ENCODE measurements at regions not wholly inside any gene's neighbourhood (a gene's known extent, or its start where the extent isn't known, plus 50 kb on each side); places are given as distances from the start of the nearest gene placed in this dataset.

DNA sequence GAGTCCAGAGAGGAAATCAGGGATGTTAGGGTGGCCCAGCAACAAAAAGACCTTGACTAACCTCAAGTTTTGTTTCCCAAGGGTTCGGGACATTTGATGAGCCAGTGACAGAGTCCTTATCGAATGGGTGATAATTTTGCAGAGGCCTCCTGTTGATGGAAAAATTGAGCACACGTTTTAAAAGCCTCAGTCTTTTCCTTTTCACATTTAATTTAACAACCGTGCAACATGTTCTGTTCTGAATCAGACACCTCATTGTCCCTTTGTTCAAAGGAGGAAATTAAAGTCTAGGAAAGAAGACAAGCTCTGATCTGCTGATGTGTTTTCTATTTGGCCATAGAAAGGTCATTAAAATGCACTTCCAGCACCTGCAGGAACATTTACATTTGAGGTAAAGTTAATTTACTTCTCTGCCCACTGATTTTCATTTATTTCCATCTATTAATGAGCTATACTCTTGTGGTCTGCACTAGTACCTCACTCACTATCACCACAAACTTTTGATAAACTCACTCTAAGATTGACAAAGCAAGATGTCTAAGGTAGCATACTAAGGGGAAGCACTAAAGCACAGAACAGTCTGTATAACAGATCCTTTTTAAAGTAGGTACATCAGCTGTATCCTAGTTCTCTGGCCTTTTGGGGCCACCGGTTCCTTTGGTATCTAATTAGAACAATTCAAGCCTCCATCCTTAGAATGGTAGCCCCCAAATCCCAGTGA, 147.0 kb downstream of the RPAP3 start (continued):
- TF ChIP-seq, protein P1, sequence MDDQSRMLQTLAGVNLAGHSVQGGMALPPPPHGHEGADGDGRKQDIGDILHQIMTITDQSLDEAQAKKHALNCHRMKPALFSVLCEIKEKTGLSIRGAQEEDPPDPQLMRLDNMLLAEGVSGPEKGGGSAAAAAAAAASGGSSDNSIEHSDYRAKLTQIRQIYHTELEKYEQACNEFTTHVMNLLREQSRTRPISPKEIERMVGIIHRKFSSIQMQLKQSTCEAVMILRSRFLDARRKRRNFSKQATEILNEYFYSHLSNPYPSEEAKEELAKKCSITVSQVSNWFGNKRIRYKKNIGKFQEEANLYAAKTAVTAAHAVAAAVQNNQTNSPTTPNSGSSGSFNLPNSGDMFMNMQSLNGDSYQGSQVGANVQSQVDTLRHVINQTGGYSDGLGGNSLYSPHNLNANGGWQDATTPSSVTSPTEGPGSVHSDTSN (CRISPR knock-in tag; IDR thresholded peaks at IDR 0.05; ENCODE audit: borderline replicate concordance), result no peak
- TF ChIP-seq, protein P2, sequence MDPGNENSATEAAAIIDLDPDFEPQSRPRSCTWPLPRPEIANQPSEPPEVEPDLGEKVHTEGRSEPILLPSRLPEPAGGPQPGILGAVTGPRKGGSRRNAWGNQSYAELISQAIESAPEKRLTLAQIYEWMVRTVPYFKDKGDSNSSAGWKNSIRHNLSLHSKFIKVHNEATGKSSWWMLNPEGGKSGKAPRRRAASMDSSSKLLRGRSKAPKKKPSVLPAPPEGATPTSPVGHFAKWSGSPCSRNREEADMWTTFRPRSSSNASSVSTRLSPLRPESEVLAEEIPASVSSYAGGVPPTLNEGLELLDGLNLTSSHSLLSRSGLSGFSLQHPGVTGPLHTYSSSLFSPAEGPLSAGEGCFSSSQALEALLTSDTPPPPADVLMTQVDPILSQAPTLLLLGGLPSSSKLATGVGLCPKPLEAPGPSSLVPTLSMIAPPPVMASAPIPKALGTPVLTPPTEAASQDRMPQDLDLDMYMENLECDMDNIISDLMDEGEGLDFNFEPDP (CRISPR knock-in tag; conservative IDR thresholded peaks at IDR 0.05), result no peak
- no peak for TF ChIP-seq JARID2 (CRISPR knock-in tag; IDR thresholded peaks at IDR 0.05; ENCODE audit: insufficient replicate concordance)
- TF ChIP-seq EED (CRISPR knock-in tag; IDR thresholded peaks at IDR 0.05), result no peak
- TF ChIP-seq MZF1 (CRISPR knock-in tag; IDR thresholded peaks at IDR 0.05; ENCODE audit: borderline replicate concordance), result no peak
- no peak for TF ChIP-seq IRX3 (CRISPR knock-in tag; IDR thresholded peaks at IDR 0.05; ENCODE audit: borderline replicate concordance, low read depth)
- no peak for TF ChIP-seq MED8 (CRISPR knock-in tag; IDR thresholded peaks at IDR 0.05; ENCODE audit: insufficient replicate concordance)

DNA sequence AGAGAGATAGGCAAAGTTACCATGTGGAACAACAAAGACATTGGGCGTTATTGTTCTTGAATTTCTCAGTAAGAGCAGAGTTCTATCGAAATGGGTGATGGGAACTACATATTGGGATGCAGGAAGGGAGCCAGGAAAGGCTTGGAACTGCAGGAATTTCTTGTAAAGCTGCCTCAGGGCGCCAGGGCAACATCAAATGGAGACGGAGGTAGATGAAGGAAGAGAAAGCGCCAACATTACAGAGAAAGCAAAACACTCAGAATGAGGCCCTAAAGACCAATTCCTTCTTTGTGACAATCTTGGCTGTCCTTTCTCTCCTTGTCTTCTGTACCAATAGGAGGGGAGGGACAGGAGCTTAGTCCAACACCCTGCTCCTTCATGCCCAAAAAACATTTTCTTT, 148.4 kb downstream of the RPAP3 start:
- no peak overlapping the region for H3K4me2 ChIP-seq (ENCODE audit: low read depth, low read length)
- in situ Hi-C loops (cut with HindIII; ENCODE audit: extremely low pct_ligation_motif_present, low pct_unique_long_range_greater_than_20kb) (no loop called here), intact Hi-C loops (cut with micrococcal nuclease; ENCODE audit: unreplicated experiment) (no loop called here)
- no peak for FAIRE-seq
- no peaks in the 10 kb centered on the region for H3K79me2 ChIP-seq (ENCODE audit: insufficient read depth, low read length)
- no peaks in the 10 kb centered on the region for H3K4me1 ChIP-seq (ENCODE audit: insufficient read depth, low read length)
- no TSS peak for BruUV-seq (replicated peaks)
- ChIA-PET POLR2A (no interaction called here), CTCF (ENCODE audit: low intra/inter-chr PET ratio, low total read pairs) (no interaction called here)
- 39% methylated on average over 5 of the region's 5 CpGs for WGBS (ENCODE audit: low lambda C conversion rate)
- H3K9ac ChIP-seq (ENCODE audit: insufficient read depth, low read depth, low read length), result no peak overlapping the region
- peaks cover 32% of the 10 kb centered on the region for H3K9me3 ChIP-seq (ENCODE audit: low read length)
- no peak for ATAC-seq
- H4K20me1 ChIP-seq (ENCODE audit: insufficient read depth, low read length), result no peaks in the 10 kb centered on the region
- H3K36me3 ChIP-seq (replicated peaks in 1 of 2; ENCODE audit: control insufficient read depth in 1 of 2, insufficient read depth in 2 of 2, low read length in 2 of 2), result no peaks in the 10 kb centered on the region
- H3K27me3 ChIP-seq (ENCODE audit: control insufficient read depth in 1 of 2, insufficient read depth in 2 of 2, low read length in 2 of 2), result no peaks in the 10 kb centered on the region; a peak in 1 of 5 replicates
- no peak for DNase-seq (ENCODE audit: low spot score)
- no peak overlapping the region for H3K4me3 ChIP-seq (replicated peaks in 1 of 3; ENCODE audit: insufficient read depth in 1 of 3, low read depth in 2 of 3, low read length in 3 of 3)
- H3K27ac ChIP-seq (ENCODE audit: extremely low read length, insufficient read depth, low read length), result no peak overlapping the region
- H2AFZ ChIP-seq (ENCODE audit: low read length), result no peak overlapping the region
- TF ChIP-seq, protein P3, sequence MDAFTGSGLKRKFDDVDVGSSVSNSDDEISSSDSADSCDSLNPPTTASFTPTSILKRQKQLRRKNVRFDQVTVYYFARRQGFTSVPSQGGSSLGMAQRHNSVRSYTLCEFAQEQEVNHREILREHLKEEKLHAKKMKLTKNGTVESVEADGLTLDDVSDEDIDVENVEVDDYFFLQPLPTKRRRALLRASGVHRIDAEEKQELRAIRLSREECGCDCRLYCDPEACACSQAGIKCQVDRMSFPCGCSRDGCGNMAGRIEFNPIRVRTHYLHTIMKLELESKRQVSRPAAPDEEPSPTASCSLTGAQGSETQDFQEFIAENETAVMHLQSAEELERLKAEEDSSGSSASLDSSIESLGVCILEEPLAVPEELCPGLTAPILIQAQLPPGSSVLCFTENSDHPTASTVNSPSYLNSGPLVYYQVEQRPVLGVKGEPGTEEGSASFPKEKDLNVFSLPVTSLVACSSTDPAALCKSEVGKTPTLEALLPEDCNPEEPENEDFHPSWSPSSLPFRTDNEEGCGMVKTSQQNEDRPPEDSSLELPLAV (CRISPR knock-in tag; conservative IDR thresholded peaks at IDR 0.05; ENCODE audit: low read depth), result no peak
- TF ChIP-seq REL (CRISPR knock-in tag; conservative IDR thresholded peaks at IDR 0.05) (no peak), MIER3 (CRISPR knock-in tag; IDR thresholded peaks at IDR 0.05; ENCODE audit: borderline replicate concordance) (no peak), ZNF879 (CRISPR knock-in tag; IDR thresholded peaks at IDR 0.05) (no peak), KDM3A (CRISPR knock-in tag; IDR thresholded peaks at IDR 0.05; ENCODE audit: low read depth) (no peak), TBX2 (CRISPR knock-in tag; IDR thresholded peaks at IDR 0.05; ENCODE audit: borderline replicate concordance) (no peak)
- TF ChIP-seq, protein P4, sequence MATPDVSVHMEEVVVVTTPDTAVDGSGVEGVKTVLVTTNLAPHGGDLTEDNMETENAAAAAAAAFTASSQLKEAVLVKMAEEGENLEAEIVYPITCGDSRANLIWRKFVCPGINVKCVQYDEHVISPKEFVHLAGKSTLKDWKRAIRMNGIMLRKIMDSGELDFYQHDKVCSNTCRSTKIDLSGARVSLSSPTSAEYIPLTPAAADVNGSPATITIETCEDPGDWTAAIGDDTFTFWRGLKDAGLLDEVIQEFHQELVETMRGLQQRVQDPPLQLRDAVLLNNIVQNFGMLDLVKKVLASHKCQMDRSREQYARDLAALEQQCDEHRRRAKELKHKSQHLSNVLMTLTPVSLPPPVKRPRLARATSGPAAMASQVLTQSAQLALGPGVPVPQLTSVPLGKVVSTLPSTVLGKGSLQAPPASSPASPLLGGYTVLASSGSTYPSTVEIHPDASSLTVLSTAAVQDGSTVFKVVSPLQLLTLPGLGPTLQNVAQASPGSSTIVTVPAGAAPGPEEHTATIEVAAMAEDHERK (CRISPR knock-in tag; IDR thresholded peaks at IDR 0.05; ENCODE audit: low read depth), result no peak
- TF ChIP-seq, protein P5, sequence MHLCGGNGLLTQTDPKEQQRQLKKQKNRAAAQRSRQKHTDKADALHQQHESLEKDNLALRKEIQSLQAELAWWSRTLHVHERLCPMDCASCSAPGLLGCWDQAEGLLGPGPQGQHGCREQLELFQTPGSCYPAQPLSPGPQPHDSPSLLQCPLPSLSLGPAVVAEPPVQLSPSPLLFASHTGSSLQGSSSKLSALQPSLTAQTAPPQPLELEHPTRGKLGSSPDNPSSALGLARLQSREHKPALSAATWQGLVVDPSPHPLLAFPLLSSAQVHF (CRISPR knock-in tag; IDR thresholded peaks at IDR 0.05), result no peak

All from HepG2 (cell line).